HG03045 (cell line): ENCODE measurements at regions not wholly inside any gene's neighbourhood (a gene's known extent, or its start where the extent isn't known, plus 50 kb on each side); places are given as distances from the start of the nearest gene placed in this dataset.

ENCODE experiments used
- ATAC-seq: cut with Tn5 transposase; IDR thresholded peaks from one replicate; pipeline ENCODE4 v1.9.1; 2021; ENCODE audit warnings: mild to moderate bottlenecking, moderate library complexity; ENCODE audit not compliant: unreplicated experiment

GRCh38 chr5:18811661-18812060, 1176.3 kb downstream of the CDH18 start:
- ATAC-seq = no peak

DNA sequence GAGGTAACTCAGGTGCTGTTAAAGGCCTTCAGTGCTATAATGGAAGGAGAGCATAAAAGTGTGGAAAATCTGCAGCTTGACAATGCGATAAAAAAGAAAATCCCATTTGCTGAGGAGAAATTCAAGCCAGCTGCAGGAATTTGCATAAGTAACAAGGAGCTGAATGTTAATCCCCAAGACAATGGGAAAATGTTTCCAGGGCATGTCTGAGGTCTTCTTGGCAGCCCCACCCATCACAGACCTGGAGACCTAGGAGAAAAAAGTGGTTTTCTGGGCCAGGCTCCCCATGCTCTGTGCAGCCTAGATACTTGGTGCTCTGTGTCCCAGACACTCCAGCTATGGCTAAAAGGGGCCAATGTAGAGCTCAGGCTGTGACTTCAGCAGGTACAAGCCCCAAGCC, 1159.6 kb downstream of the CDH18 start:
- no peak for ATAC-seq

- no peak for ATAC-seq
These were observed 1158.5 kb downstream of the CDH18 start for GRCh38 chr5:18829539-18829938.

GRCh38 chr5:18850216-18850615, 1137.8 kb downstream of the CDH18 start:
- no peak for ATAC-seq

GRCh38 chr5:18872978-18873377, 1115.0 kb downstream of the CDH18 start:
- no peak for ATAC-seq

DNA sequence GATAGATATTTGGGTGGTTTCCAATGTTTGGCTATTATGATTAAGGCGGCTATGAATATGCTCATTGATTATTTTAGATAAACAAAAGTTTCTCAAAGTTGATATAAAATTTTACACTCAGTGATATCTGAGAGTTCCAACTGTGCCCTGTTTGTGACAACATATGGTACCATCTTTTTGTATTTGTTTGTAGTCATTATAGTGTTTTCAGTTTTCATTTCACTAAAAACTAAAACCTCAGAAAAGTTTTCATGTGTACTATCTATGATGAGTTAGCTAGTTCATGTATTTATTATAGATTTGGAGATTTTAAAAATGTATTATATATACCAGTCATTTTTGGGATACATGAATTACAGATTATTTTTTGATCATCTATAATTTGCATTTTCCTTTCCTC, 1111.4 kb downstream of the CDH18 start:
- ATAC-seq = no peak

DNA sequence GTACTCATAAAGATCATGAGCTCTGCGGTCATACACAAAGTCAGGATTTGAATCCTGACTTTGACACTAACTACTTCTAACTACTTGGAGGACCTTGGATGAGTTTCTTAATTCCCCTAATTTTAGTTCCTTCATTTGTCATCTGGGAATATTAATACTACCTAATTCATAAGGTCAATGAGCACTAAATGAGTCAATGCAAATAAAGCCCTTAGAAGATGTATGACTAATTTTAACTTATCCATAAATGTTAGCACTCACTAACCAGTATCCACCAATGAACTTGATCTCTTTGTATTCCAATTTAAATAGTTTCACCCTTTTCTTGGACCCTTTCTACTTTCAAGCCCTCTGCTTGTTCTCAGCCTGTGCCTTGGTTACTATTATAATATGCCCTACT, 1106.4 kb downstream of the CDH18 start:
- ATAC-seq = no peak

GRCh38 chr5:18882154-18882553, 1105.8 kb downstream of the CDH18 start:
- no peak for ATAC-seq

- no peak for ATAC-seq
These were observed 1099.2 kb downstream of the CDH18 start for GRCh38 chr5:18888821-18889220.

- no peak for ATAC-seq
These were observed 1087.4 kb downstream of the CDH18 start for GRCh38 chr5:18900644-18901043.

DNA sequence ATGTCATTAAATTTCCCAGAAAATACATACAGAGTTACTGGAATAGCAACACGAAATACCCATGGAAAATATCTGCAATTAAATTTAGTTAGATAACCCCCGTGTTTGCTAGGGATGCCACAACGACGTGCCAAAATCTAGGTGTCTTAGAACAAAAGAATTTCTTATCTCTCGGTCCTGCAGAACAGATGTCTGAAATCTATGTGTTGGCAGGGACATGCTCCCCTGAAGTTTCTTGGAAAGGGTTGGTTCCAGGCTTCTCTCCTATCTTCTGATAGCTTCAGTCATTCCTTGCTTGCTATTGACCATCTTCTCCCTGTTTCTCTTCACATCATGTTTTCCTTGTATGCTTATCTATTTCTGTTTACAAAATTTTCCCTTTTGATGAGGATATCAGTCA, 1067.0 kb downstream of the CDH18 start:
- ATAC-seq = no peak

DNA sequence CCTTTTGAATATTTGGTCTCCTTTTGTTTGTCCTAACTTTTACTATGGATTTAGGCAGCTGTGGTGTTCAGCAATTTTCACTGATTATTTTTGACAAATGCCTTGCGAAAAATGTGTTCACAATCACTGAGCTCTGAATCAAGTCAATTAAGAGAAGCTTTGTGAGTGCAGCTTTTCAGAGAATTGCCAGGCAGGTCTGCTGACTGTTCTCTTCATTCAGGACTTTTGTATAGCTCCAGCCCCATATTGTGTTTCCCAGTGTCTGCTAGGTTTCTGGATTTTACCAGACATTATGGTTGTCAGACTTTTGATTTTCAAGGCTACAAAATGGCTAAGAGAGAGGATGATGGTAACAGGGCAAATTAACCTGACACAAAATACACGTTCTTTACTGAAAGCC, 1055.9 kb downstream of the CDH18 start:
- ATAC-seq = no peak

DNA sequence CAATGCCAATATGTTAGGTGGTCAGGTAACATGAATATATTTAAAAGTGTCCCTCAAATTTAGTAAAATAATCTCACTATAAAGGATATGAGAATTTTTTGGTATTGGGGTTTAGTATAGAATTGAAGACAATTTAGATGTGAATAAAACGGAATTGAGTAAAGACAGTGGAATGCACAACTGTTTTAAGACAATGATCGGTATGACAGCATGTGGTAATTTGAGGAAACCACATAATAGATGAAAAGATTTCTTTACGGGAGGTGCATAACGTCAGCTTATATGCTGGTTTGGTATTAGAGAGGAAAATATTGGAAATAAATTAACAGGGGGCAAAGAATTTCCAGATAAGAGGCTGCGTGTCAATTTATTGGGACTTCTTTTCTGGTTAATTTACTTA, 1043.2 kb downstream of the CDH18 start:
- ATAC-seq = no peak

GRCh38 chr5:18954239-18954638, 1033.8 kb downstream of the CDH18 start:
- ATAC-seq = no peak

DNA sequence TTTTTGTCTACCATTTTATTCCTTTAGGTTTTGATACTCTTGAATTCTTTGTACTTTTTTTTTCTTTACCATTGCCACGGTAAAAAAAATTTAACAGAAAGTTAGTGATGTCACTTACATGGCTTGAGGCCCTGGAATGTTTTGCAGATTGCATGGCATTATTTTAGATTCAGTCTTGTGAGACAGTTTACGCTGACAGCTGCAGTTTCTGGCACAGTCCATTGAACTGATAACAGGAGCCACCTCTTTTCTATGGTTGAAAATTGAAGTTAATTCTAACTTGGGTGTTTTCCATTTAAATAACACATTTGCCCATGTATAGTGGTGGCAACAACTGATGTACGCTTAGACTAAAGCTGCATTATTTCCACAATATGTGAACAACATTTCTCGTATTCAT, 1028.5 kb downstream of the CDH18 start:
- ATAC-seq = no peak

DNA sequence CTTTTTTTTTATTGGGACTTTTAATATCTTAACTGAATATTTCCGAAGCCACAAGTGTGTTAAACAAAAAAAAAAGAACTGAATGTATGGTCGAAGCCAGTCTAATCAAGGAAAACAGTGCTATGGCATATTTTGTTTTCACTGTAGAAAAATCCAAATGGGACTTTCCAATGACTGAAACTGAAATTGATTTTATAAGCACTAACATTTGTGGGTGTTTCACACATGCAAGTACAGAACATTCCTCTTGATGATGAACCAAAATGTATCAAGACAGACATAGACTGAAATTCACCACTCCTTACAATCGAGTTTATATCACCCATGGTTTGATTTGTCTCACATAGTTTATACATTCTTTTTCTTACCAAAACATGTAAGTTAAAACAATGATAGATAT, 1026.8 kb downstream of the CDH18 start:
- no peak for ATAC-seq

DNA sequence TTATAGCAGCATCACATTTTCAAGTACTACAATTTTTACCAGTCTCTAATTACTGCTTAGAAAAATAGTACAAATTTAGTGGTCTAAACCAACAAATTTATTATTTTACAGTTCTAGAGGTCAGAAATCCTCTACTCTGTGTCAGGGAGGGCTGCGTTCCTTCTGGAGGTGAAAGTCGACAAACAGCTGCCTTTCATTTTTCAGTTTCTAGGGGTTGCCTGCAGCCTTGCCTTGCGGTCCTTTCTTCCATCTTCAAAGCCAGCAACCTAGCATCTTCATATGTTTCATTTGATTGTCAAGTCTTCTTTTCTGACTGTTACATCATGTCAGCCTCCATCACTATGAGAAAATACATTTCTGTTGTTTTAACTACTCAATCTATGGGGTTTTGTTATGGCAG, 1022.1 kb downstream of the CDH18 start:
- ATAC-seq = no peak

DNA sequence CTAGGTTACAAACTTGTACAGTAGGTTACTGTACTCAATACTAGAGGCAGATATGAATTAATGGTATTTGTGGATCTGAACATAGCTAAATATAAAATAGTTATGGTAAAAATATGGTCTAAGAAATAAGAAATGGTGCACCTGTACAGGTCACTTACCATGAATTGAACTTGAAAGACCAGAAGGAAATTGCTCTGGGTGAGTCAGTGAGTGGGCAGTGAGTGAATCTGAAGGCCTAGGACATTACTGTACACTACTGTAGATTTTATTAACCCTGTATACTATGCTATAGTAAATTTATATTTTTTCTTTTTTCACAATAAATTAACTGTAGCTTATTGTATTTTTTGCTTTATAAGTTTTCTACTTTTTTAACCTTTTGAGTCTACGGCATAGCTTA, 1020.4 kb downstream of the CDH18 start:
- ATAC-seq = no peak

- no peak for ATAC-seq
These were observed 1019.0 kb downstream of the CDH18 start for GRCh38 chr5:18968966-18969365.

DNA sequence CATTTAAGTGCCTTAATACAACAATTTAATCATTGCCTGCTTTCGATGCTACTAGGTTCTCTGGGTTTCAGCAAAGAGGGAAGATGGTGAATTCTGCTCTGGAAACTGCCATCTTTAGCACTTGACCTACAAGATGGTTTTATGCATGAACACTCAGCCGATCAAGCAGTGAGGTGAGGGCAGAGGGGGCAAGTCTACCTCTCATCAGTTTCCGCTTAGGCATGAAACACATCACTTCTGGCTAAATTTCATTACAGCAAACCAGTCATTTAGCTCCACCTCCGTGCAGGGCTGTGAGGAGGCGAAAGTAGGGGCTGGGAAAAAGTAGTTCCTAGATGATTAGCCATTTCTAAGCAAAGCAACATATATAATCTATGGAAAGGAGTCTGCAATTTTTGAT, 1018.0 kb downstream of the CDH18 start:
- no peak for ATAC-seq

DNA sequence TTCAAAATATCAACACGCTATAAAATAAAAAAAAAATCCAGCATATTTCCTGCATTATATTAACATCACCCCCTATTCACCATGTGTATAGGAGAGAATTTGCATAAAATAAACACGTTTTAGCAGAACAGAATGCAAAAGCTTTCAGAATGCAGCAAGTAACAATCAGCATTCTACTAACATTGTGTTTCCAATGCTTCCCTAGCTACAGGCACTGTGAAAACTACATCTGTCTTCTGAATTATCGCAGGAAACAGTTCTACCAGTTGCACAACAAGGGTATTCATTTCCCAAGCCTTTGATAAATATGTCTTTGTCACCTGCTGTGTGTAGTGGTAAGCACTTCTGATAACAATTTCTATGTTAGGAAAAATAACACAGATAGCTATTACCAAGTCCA, 1015.8 kb downstream of the CDH18 start:
- ATAC-seq = no peak

DNA sequence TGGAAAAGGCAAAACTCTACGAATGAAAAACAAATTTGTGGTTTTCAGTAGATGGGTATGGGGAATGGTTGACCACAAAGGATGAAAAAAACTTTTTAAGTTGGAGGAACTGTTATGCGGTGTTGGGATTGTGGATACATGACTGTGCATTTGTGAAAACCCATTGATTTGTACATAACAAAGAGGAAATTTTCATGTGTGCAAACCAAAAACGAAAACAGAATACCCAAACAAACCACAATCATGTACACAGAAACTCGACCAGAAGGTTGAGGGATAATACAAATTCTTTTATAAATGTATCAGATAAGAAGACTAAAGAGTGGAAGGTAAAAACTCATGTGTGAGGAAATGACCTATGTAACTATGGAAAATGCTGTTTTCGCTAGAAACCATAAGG, 1012.4 kb downstream of the CDH18 start:
- ATAC-seq = no peak

- no peak for ATAC-seq
These were observed 1010.1 kb downstream of the CDH18 start for GRCh38 chr5:18977880-18978279.

DNA sequence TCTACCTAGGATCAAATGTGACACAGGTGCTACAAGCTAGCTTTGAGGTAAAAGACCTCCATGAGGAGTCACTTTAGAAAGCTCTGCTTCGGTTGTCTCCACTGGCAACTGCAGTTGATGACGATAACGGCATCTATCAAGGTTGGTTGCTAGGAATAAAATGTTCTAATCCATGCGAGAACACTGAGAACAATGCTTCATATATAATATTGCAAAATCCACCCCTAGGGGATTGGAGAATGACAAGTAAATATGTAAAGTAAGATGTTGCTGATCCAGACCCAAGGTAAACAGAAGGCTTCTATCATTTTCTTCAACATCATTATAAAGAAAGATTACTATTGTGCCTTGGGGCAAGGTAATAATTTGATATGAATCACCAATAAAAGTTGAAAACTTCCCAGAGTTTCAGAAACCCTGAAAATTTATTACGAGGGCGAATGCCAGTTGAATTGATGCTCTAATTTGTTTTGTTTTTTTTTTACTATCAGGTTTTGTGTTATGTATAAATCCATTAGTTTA, 1003.4 kb downstream of the CDH18 start:
- ATAC-seq = no peak
